MCF 10A (cell line): ENCODE measurements at regions not wholly inside any gene's neighbourhood (a gene's known extent, or its start where the extent isn't known, plus 50 kb on each side); places are given as distances from the start of the nearest gene placed in this dataset.

ENCODE experiments used
- BruUV-seq: library from RNA; stranded (reverse); fragments of 400-500 nt; replicated peaks from 2 replicates; lab custom pipeline; 2021; lab: Mats Ljungman, UMichigan
- CTCF ChIA-PET: fragments of 300-600 bp; sonication (Branson Sonifier 250); formaldehyde crosslinking; extraction: SDS; loops from one replicate; lab custom pipeline; 2021; ENCODE audit warnings: antibody characterized with exemption, inconsistent platforms; lab: Yijun Ruan, JAX
- POLR2A ChIA-PET: fragments of 300-600, 350-650 bp; sonication (Branson Sonifier 250); formaldehyde crosslinking; extraction: SDS; loops from one replicate; lab custom pipeline; 2020; ENCODE audit warnings: antibody characterized with exemption, inconsistent platforms; lab: Yijun Ruan, JAX
- DNase-seq: peaks from one replicate; pipeline ENCODE4 v3.0.0-alpha.2; 2018; ENCODE audit not compliant: unreplicated experiment
- H3K27ac Mint-ChIP-seq: one replicate; pipeline ENCODE4 v1.8.0; 2022; ENCODE audit warnings: mild to moderate bottlenecking, low read depth, mixed read lengths; ENCODE audit not compliant: unreplicated experiment
- H3K27me3 Mint-ChIP-seq: one replicate; pipeline ENCODE4 v1.8.0; 2022; ENCODE audit warnings: mixed read lengths; ENCODE audit not compliant: insufficient read depth, unreplicated experiment
- H3K36me3 Mint-ChIP-seq: one replicate; pipeline ENCODE4 v1.8.0; 2022; ENCODE audit warnings: mild to moderate bottlenecking, moderate library complexity, mixed read lengths; ENCODE audit not compliant: insufficient read depth, unreplicated experiment
- H3K4me1 Mint-ChIP-seq: one replicate; pipeline ENCODE4 v1.8.0; 2022; ENCODE audit warnings: mixed read lengths; ENCODE audit not compliant: insufficient read depth, unreplicated experiment
- H3K4me3 Mint-ChIP-seq: one replicate; pipeline ENCODE4 v1.8.0; 2022; ENCODE audit warnings: mild to moderate bottlenecking, moderate library complexity, mixed read lengths; ENCODE audit not compliant: unreplicated experiment
- H3K9me3 Mint-ChIP-seq: one replicate; pipeline ENCODE4 v1.8.0; 2022; ENCODE audit warnings: mixed read lengths; ENCODE audit not compliant: unreplicated experiment
- CTCF ChIP-seq: fragments of 200-600 bp; IDR thresholded peaks from one replicate; pipeline ENCODE4 v1.8.0; 2022; ENCODE audit warnings: antibody characterized with exemption, mild to moderate bottlenecking; ENCODE audit not compliant: unreplicated experiment
- intact Hi-C: fragments of 100-400 bp; cut with micrococcal nuclease; formaldehyde crosslinking; loops from 2 replicates; pipeline ENCODE4 v1.14.1; 2022

- intact Hi-C loops, result no loop called here
- BruUV-seq, result no TSS peak
Observed at GRCh38 chr1:239550178-239550577, 163.8 kb downstream of the CHRM3 start.

GRCh38 chr1:239555350-239555749 is 169.0 kb downstream of the CHRM3 start:
- Mint-ChIP-seq H3K4me1 (peaks cover under 1% of the 10 kb centered on the region), H3K27me3 (no peaks in the 10 kb centered on the region), H3K27ac (no peak overlapping the region), H3K9me3 (no peaks in the 10 kb centered on the region), H3K4me3 (no peak overlapping the region), H3K36me3 (no peaks in the 10 kb centered on the region)
- POLR2A ChIA-PET, result no interaction called here
- BruUV-seq, result no TSS peak
- no peak for DNase-seq
- intact Hi-C loops, result no loop called here
- CTCF ChIA-PET, result interaction anchor here (0.6 to 1.0 kb wide), 3 partner anchors 13 to 35 kb away, joined by 3 to 6 read pairs (median 4); no protein-coding TSS in a partner anchor
- no peak for TF ChIP-seq CTCF

More at GRCh38 chr1:239550178-239550577, 163.8 kb downstream of the CHRM3 start:
- H3K36me3 Mint-ChIP-seq, result no peaks in the 10 kb centered on the region
- no peaks in the 10 kb centered on the region for H3K27me3 Mint-ChIP-seq
- ChIA-PET CTCF (interaction anchor here (1.0 to 1.8 kb wide), 2 partner anchors 11 to 1686 kb away, joined by 3 to 6 read pairs; no protein-coding TSS in a partner anchor), POLR2A (interaction anchor here (0.6 to 1.1 kb wide), 4 partner anchors 15 to 1366 kb away, joined by 3 to 5 read pairs (median 4); no protein-coding TSS in a partner anchor)
- no peak for TF ChIP-seq CTCF
- H3K9me3 Mint-ChIP-seq, result no peaks in the 10 kb centered on the region
- peaks cover 11% of the 10 kb centered on the region for H3K4me1 Mint-ChIP-seq
- no peak overlapping the region for H3K4me3 Mint-ChIP-seq
- no peak overlapping the region for H3K27ac Mint-ChIP-seq
- DNase-seq, result peak; percentile 32

GRCh38 chr1:239558559-239558958 is 172.2 kb downstream of the CHRM3 start:
- no peak overlapping the region for H3K27ac Mint-ChIP-seq
- CTCF ChIA-PET, result interaction anchor here (0.6 to 1.0 kb wide), 5 partner anchors 12 to 514 kb away, joined by 3 to 5 read pairs (median 3); no protein-coding TSS in a partner anchor
- intact Hi-C loops, result no loop called here
- no peaks in the 10 kb centered on the region for H3K36me3 Mint-ChIP-seq
- H3K4me3 Mint-ChIP-seq, result no peak overlapping the region
- H3K9me3 Mint-ChIP-seq, result peaks cover 7% of the 10 kb centered on the region
- no peaks in the 10 kb centered on the region for H3K4me1 Mint-ChIP-seq
- H3K27me3 Mint-ChIP-seq, result no peaks in the 10 kb centered on the region
- no peak for TF ChIP-seq CTCF
- DNase-seq, result no peak
- POLR2A ChIA-PET, result interaction anchor here (0.6 to 1.2 kb wide), 3 partner anchors 10 to 1757 kb away, joined by 3 read pairs; no protein-coding TSS in a partner anchor
- no TSS peak for BruUV-seq

- ChIA-PET POLR2A (interaction anchor here (0.6 to 1.2 kb wide), 3 partner anchors 11 to 1758 kb away, joined by 3 read pairs; no protein-coding TSS in a partner anchor), CTCF (interaction anchor here (0.6 to 1.0 kb wide), 5 partner anchors 13 to 514 kb away, joined by 3 to 5 read pairs (median 3); no protein-coding TSS in a partner anchor)
- Mint-ChIP-seq H3K4me1 (no peaks in the 10 kb centered on the region), H3K27me3 (no peaks in the 10 kb centered on the region), H3K4me3 (no peak overlapping the region), H3K36me3 (no peaks in the 10 kb centered on the region), H3K27ac (no peak overlapping the region), H3K9me3 (peaks cover 7% of the 10 kb centered on the region)
- TF ChIP-seq CTCF, result no peak
- BruUV-seq, result no TSS peak
- DNase-seq, result peak; percentile 14
- intact Hi-C loops, result no loop called here
Observed at GRCh38 chr1:239558991-239559390, 172.6 kb downstream of the CHRM3 start.
